ENCODE measurements at regions not wholly inside any gene's neighbourhood (a gene's known extent, or its start where the extent isn't known, plus 50 kb on each side); places are given as distances from the start of the nearest gene placed in this dataset.

GRCh38 chr4:180571516-180572055 is 1671.6 kb upstream of the TENM3 start:
- no peak overlapping the region for H3K27ac ChIP-seq
- H3K4me3 ChIP-seq: no peak overlapping the region
- 83 to 84% methylated on average over 7 of the region's 7 CpGs for WGBS, 2 donors
- H3K27me3 ChIP-seq: no peaks in the 10 kb centered on the region
- H3K36me3 ChIP-seq (ENCODE audit: low read depth, missing control alignments): no peaks in the 10 kb centered on the region
- H3K9me3 ChIP-seq: no peaks in the 10 kb centered on the region
- no peak for DNase-seq
- H3K4me1 ChIP-seq: no peaks in the 10 kb centered on the region
- intact Hi-C loops (cut with DNase I; ENCODE audit: low total_unique reads): no loop called here
- TF ChIP-seq POLR2A (IDR thresholded peaks at IDR 0.05): no peak

GRCh38 chr4:180578175-180578574 is 1665.0 kb upstream of the TENM3 start:
- H3K27me3 ChIP-seq: no peaks in the 10 kb centered on the region
- intact Hi-C loops (cut with DNase I; ENCODE audit: low total_unique reads): no loop called here
- H3K27ac ChIP-seq: no peak overlapping the region
- H3K4me1 ChIP-seq: no peaks in the 10 kb centered on the region
- no peak for TF ChIP-seq POLR2A (IDR thresholded peaks at IDR 0.05)
- TF ChIP-seq CTCF (IDR thresholded peaks at IDR 0.05): no peak
- no peaks in the 10 kb centered on the region for H3K9me3 ChIP-seq
- H3K4me3 ChIP-seq: no peak overlapping the region
- no peak for DNase-seq
- 67 to 83% methylated on average over 2 of the region's 2 CpGs for WGBS, 2 donors
- no peaks in the 10 kb centered on the region for H3K36me3 ChIP-seq (ENCODE audit: low read depth, missing control alignments)

- no peaks in the 10 kb centered on the region for H3K4me1 ChIP-seq
- intact Hi-C loops (cut with DNase I; ENCODE audit: low total_unique reads): no loop called here
- H3K27me3 ChIP-seq: no peaks in the 10 kb centered on the region
- no peaks in the 10 kb centered on the region for H3K36me3 ChIP-seq (ENCODE audit: low read depth, missing control alignments)
- H3K9me3 ChIP-seq: no peaks in the 10 kb centered on the region
- no peak for TF ChIP-seq CTCF (IDR thresholded peaks at IDR 0.05)
- TF ChIP-seq POLR2A (IDR thresholded peaks at IDR 0.05): no peak
- WGBS, 2 donors: 78 to 82% methylated on average over 4 of the region's 4 CpGs
- no peak overlapping the region for H3K27ac ChIP-seq
- no peak overlapping the region for H3K4me3 ChIP-seq
- DNase-seq: no peak
These were observed 1662.1 kb upstream of the TENM3 start for GRCh38 chr4:180581061-180581460.

- no peak for DNase-seq
- no peak overlapping the region for H3K27ac ChIP-seq
- H3K4me1 ChIP-seq: no peaks in the 10 kb centered on the region
- H3K9me3 ChIP-seq: no peaks in the 10 kb centered on the region
- no peak for TF ChIP-seq POLR2A (IDR thresholded peaks at IDR 0.05)
- no peak for TF ChIP-seq CTCF (IDR thresholded peaks at IDR 0.05)
- H3K4me3 ChIP-seq: no peak overlapping the region
- H3K27me3 ChIP-seq: no peaks in the 10 kb centered on the region
- WGBS, 2 donors: 80 to 87% methylated on average over 5 of the region's 5 CpGs
- intact Hi-C loops (cut with DNase I; ENCODE audit: low total_unique reads): no loop called here
- no peaks in the 10 kb centered on the region for H3K36me3 ChIP-seq (ENCODE audit: low read depth, missing control alignments)
These were observed 1655.8 kb upstream of the TENM3 start for GRCh38 chr4:180587379-180587778.

GRCh38 chr4:180589575-180589974 is 1653.6 kb upstream of the TENM3 start:
- 69 to 74% methylated on average over 9 of the region's 9 CpGs for WGBS, 2 donors
- DNase-seq: no peak
- H3K36me3 ChIP-seq (ENCODE audit: low read depth, missing control alignments): no peaks in the 10 kb centered on the region
- no peaks in the 10 kb centered on the region for H3K4me1 ChIP-seq
- intact Hi-C loops (cut with DNase I; ENCODE audit: low total_unique reads): no loop called here
- TF ChIP-seq CTCF (IDR thresholded peaks at IDR 0.05): no peak
- TF ChIP-seq POLR2A (IDR thresholded peaks at IDR 0.05): no peak
- no peak overlapping the region for H3K27ac ChIP-seq
- H3K27me3 ChIP-seq: no peaks in the 10 kb centered on the region
- H3K9me3 ChIP-seq: no peaks in the 10 kb centered on the region
- no peak overlapping the region for H3K4me3 ChIP-seq
